A673 (cell line): ENCODE measurements at regions not wholly inside any gene's neighbourhood (a gene's known extent, or its start where the extent isn't known, plus 50 kb on each side); places are given as distances from the start of the nearest gene placed in this dataset.

Source experiments
- BruUV-seq: library from RNA; stranded (reverse); fragments of 400-500 nt; replicated peaks from 2 replicates; lab custom pipeline; 2021; lab: Mats Ljungman, UMichigan
- CTCF ChIA-PET: fragments of 300-600 bp; sonication (Branson Sonifier 250); formaldehyde crosslinking; loops from one replicate; lab custom pipeline; 2022; ENCODE audit warnings: antibody characterized with exemption; lab: Charles Lee
- POLR2A ChIA-PET: fragments of 300-600 bp; sonication (Branson Sonifier 250); formaldehyde crosslinking; loops from one replicate; lab custom pipeline; 2022; ENCODE audit warnings: antibody characterized with exemption; ENCODE audit not compliant: low non-redundant PET; lab: Charles Lee
- DNase-seq: peaks from one replicate; pipeline ENCODE4 v3.0.0-alpha.2; 2015; ENCODE audit warnings: low spot score
- H3K27ac ChIP-seq: fragments of 200-600 bp; sonication (generic); 2 replicates; pipeline ENCODE4 v1.5.1; 2016; ENCODE audit warnings: mixed run types, low read depth, mild to moderate bottlenecking, mixed read lengths, antibody characterized with exemption, low read length; ENCODE audit not compliant: poor library complexity, severe bottlenecking
- H3K27me3 ChIP-seq: fragments of 200-600 bp; sonication (generic); replicated peaks from 2 replicates; pipeline ENCODE4 v1.6.1; 2017; ENCODE audit warnings: mixed run types, low read depth, mild to moderate bottlenecking, mixed read lengths, antibody characterized with exemption, low read length; ENCODE audit not compliant: insufficient read depth, poor library complexity
- H3K36me3 ChIP-seq: fragments of 200-600 bp; sonication (generic); 2 replicates; pipeline ENCODE4 v1.6.1; 2016; ENCODE audit warnings: mixed run types, mild to moderate bottlenecking, mixed read lengths, antibody characterized with exemption, low read length; ENCODE audit not compliant: insufficient read depth, poor library complexity, severe bottlenecking
- H3K4me1 ChIP-seq: fragments of 200-600 bp; sonication (generic); 2 replicates; pipeline ENCODE4 v1.6.1; 2017; ENCODE audit warnings: mixed run types, mild to moderate bottlenecking, mixed read lengths, antibody characterized with exemption, low read length; ENCODE audit not compliant: insufficient read depth, poor library complexity, severe bottlenecking
- H3K4me3 ChIP-seq: fragments of 200-600 bp; sonication (generic); 2 replicates; pipeline ENCODE4 v1.5.1; 2016; ENCODE audit warnings: low read depth, mixed run types, mild to moderate bottlenecking, mixed read lengths, low read length; ENCODE audit not compliant: poor library complexity, severe bottlenecking
- H3K9me3 ChIP-seq: fragments of 200-600 bp; sonication (generic); 2 replicates; pipeline ENCODE4 v1.6.1; 2016; ENCODE audit warnings: mixed run types, low read depth, mild to moderate bottlenecking, mixed read lengths, antibody characterized with exemption, low read length; ENCODE audit not compliant: poor library complexity, severe bottlenecking
- EZH2 ChIP-seq: fragments of 200-600 bp; sonication (generic); IDR thresholded peaks from 2 replicates; pipeline ENCODE4 v1.6.1; 2017; ENCODE audit warnings: borderline replicate concordance, low read depth, mild to moderate bottlenecking, mixed read lengths, antibody characterized with exemption, low read length; ENCODE audit not compliant: poor library complexity, severe bottlenecking
- intact Hi-C: fragments of 100-400 bp; cut with micrococcal nuclease; formaldehyde crosslinking; loops from one replicate; pipeline ENCODE4 v1.10.0; 2022; ENCODE audit not compliant: unreplicated experiment
- TF ChIP-seq, protein P1 (sequence below): fragments of 300-800, 200-600 bp; sonication (generic); conservative IDR thresholded peaks from 2 replicates; pipeline ENCODE4 v1.5.1; 2017; ENCODE audit warnings: low read depth, mild to moderate bottlenecking, antibody characterized with exemption, low read length, moderate library complexity, mixed read lengths

DNA sequence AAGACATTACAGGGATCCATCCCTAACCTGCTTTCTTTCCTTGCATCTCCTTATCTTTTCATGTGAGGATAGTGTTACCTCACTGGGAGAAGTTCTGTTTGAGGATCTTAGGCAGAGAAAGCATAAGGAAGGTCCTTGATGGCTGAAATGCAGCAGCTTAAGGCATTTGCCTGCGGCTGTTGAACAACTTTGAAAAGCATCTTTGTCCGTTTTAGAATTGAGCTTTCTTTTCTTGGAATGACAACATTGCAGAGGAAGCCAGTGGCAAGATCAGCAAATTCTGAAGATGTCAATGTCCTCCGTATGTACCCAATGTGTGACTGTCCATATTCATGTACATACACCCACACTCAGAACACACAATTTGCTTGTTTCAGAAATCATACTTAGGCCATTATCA is 436.2 kb downstream of the GABRG2 start:
- BruUV-seq: no TSS peak
- H3K9me3 ChIP-seq: peaks cover 5% of the 10 kb centered on the region
- ChIA-PET POLR2A (no interaction called here), CTCF (no interaction called here)
- intact Hi-C loops: no loop called here
- no peak overlapping the region for H3K4me3 ChIP-seq
- no peak for TF ChIP-seq EZH2
- TF ChIP-seq, protein P1, sequence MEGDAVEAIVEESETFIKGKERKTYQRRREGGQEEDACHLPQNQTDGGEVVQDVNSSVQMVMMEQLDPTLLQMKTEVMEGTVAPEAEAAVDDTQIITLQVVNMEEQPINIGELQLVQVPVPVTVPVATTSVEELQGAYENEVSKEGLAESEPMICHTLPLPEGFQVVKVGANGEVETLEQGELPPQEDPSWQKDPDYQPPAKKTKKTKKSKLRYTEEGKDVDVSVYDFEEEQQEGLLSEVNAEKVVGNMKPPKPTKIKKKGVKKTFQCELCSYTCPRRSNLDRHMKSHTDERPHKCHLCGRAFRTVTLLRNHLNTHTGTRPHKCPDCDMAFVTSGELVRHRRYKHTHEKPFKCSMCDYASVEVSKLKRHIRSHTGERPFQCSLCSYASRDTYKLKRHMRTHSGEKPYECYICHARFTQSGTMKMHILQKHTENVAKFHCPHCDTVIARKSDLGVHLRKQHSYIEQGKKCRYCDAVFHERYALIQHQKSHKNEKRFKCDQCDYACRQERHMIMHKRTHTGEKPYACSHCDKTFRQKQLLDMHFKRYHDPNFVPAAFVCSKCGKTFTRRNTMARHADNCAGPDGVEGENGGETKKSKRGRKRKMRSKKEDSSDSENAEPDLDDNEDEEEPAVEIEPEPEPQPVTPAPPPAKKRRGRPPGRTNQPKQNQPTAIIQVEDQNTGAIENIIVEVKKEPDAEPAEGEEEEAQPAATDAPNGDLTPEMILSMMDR: no peak
- H3K27ac ChIP-seq: no peak overlapping the region
- H3K4me1 ChIP-seq: no peaks in the 10 kb centered on the region
- no peak for DNase-seq
- H3K27me3 ChIP-seq: no peaks in the 10 kb centered on the region
- H3K36me3 ChIP-seq: no peaks in the 10 kb centered on the region

DNA sequence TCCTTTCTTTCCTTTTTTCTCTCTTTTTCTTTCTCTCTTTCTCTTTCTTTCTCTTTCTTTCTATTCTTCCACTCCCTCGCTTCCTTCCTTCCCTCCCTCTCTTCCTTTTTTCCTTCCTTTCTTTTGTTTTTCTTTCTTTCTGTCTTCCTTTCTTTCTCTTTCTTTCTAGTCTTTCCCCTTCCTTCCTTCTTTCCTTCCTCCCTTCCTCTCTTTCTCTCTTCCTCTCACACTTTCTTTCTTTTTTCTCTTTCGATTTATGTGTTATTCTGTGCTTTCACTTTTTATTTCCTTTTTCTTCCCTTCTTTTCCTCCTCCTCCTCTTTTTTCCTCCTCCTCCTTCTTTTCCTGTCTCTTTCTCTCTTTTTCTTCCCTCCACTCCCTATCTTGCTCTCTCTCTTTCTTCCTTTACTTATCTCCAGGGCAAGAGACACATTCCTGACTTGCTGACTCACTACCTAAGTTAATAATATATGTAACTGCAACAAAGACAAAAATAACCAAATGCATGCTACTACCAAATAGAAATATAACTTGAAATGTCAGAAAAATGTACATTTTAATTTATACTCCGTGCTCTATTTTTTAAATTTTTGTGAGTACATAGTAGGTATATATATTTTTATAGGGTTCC is 445.5 kb downstream of the GABRG2 start:
- intact Hi-C loops: no loop called here
- DNase-seq: no peak
- TF ChIP-seq EZH2: no peak
- TF ChIP-seq, protein P1: no peak
- no peaks in the 10 kb centered on the region for H3K9me3 ChIP-seq
- no peak overlapping the region for H3K27ac ChIP-seq
- POLR2A ChIA-PET: no interaction called here
- H3K4me3 ChIP-seq: no peak overlapping the region
- CTCF ChIA-PET: no interaction called here
- BruUV-seq: no TSS peak
- H3K4me1 ChIP-seq: no peaks in the 10 kb centered on the region
- H3K36me3 ChIP-seq: no peaks in the 10 kb centered on the region
- H3K27me3 ChIP-seq: no peaks in the 10 kb centered on the region

DNA sequence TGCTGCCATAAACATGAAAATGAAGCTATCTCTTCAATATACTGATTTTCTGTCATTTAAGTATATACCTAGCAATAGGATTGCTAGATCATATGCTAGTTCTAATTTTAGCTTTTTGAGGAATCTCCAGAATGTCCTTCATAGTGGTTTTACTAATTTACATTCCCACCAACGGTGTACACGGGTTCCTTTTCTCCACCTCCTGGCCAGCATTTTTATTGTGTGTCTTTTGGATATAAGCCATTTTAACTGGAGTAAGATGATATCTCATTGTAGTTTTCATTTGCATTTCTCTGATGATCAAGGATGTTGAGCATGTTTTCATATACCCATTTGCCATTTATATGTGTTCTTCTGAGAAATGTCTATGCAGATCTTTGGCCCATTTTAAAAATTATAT is 446.5 kb downstream of the GABRG2 start:
- intact Hi-C loops: no loop called here
- BruUV-seq: no TSS peak
- CTCF ChIA-PET: no interaction called here

More for the DNA sequence above, 446.5 kb downstream of the GABRG2 start:
- Histone ChIP-seq H3K27ac (no peak overlapping the region), H3K4me3 (no peak overlapping the region), H3K36me3 (no peaks in the 10 kb centered on the region), H3K27me3 (no peaks in the 10 kb centered on the region), H3K4me1 (no peaks in the 10 kb centered on the region), H3K9me3 (no peaks in the 10 kb centered on the region)
- POLR2A ChIA-PET: no interaction called here
- TF ChIP-seq, protein P1: no peak
- no peak for TF ChIP-seq EZH2
- DNase-seq: no peak
